KMS-11 (cell line): ENCODE measurements at regions not wholly inside any gene's neighbourhood (a gene's known extent, or its start where the extent isn't known, plus 50 kb on each side); places are given as distances from the start of the nearest gene placed in this dataset.
"Not testable (repeated sequence)": the region's sequence is repeated elsewhere in the genome, so short reads cannot be mapped to it uniquely, and the experiment has no call there.

Experiments
- H2AFZ ChIP-seq: fragments of 200-600 bp; sonication (generic); 2 replicates; pipeline ENCODE4 v1.6.1; 2016; ENCODE audit warnings: antibody characterized with exemption, mixed run types, low read depth
- H3K27ac ChIP-seq: fragments of 200-600 bp; sonication (generic); 2 replicates; pipeline ENCODE4 v1.6.1; 2016; ENCODE audit warnings: mild to moderate bottlenecking, mixed run types
- H3K27me3 ChIP-seq: fragments of 200-600 bp; sonication (generic); 2 replicates; pipeline ENCODE4 v1.6.1; 2017; ENCODE audit warnings: mild to moderate bottlenecking, low read depth, mixed run types, moderate library complexity; ENCODE audit not compliant: insufficient read depth
- H3K36me3 ChIP-seq: fragments of 200-600 bp; sonication (generic); 2 replicates; pipeline ENCODE4 v1.6.1; 2017; ENCODE audit warnings: mild to moderate bottlenecking, mixed run types; ENCODE audit not compliant: insufficient read depth
- H3K4me1 ChIP-seq: fragments of 200-600 bp; sonication (generic); 2 replicates; pipeline ENCODE4 v1.6.1; 2016; ENCODE audit warnings: mild to moderate bottlenecking, low read depth, mixed run types; ENCODE audit not compliant: poor library complexity, severe bottlenecking
- H3K4me2 ChIP-seq: fragments of 200-600 bp; sonication (generic); 2 replicates; pipeline ENCODE4 v1.7.0; 2016; ENCODE audit warnings: mild to moderate bottlenecking, mixed run types
- H3K4me3 ChIP-seq: fragments of 200-600 bp; sonication (generic); IDR thresholded peaks from 2 replicates; pipeline ENCODE4 v1.6.1; 2017; ENCODE audit warnings: low read depth, low read length, mixed read lengths; ENCODE audit not compliant: insufficient read depth
- H3K79me2 ChIP-seq: fragments of 200-600 bp; sonication (generic); 2 replicates; pipeline ENCODE4 v1.6.1; 2016; ENCODE audit warnings: low read depth, mixed run types; ENCODE audit not compliant: insufficient read depth
- H3K9ac ChIP-seq: fragments of 200-600 bp; sonication (generic); 2 replicates; pipeline ENCODE4 v1.6.1; 2016; ENCODE audit warnings: mild to moderate bottlenecking, mixed run types
- H4K20me1 ChIP-seq: fragments of 200-600 bp; sonication (generic); 2 replicates; pipeline ENCODE4 v1.6.1; 2016; ENCODE audit warnings: mild to moderate bottlenecking, mixed run types; ENCODE audit not compliant: insufficient read depth

DNA sequence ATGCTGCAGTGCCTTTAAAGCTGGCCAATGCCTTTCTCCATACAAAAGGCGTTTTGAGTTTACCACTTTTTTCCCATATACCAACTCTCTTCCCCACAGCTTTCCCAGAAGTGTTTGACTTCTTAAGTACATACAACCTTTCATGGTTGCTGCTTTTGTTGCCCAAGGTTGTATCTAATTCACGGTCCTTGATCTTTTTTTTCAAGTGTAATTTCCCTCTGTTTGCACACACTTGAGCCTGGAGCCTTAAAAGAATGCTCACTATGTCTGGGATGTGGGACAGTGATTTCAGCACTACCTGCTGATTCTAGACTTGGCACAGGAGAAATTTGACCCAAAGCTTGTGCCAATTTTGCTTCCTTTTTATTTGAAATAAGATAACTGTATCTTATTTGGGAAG lies 324.7 kb downstream of the ANAPC1 start:
- H3K36me3 ChIP-seq, H3K27me3 ChIP-seq, H3K9ac ChIP-seq: not testable (repeated sequence)

GRCh38 chr2:111559814-111560213 lies 324.2 kb downstream of the ANAPC1 start:
- H3K79me2 ChIP-seq, H3K27me3 ChIP-seq, H3K4me2 ChIP-seq, H3K36me3 ChIP-seq, H3K4me1 ChIP-seq, H2AFZ ChIP-seq, H3K4me3 ChIP-seq, H4K20me1 ChIP-seq, H3K9ac ChIP-seq, H3K27ac ChIP-seq: not testable (repeated sequence)

More for the DNA sequence above, 324.7 kb downstream of the ANAPC1 start:
- H3K27ac ChIP-seq, H2AFZ ChIP-seq, H4K20me1 ChIP-seq, H3K79me2 ChIP-seq, H3K4me2 ChIP-seq, H3K4me3 ChIP-seq, H3K4me1 ChIP-seq: not testable (repeated sequence)

DNA sequence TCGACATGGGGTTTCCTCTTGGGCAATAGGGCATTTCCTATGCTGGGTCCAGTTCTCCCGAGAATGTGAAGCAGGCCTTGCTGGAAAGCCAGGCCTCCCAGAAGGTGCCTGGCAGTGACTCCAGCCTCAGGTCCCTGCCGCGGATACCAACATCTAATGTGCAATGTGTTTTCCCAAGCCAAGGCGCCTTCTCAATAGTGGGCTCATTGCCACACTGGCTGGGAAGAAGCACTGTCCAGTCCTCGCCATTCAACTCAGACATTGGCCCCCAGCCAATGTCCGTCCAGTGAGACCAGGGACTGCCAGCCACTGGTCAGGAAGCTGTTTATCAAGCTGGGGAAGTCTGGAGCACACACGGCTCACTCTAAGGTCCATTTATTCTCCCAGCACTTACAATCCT lies 317.9 kb downstream of the ANAPC1 start:
- H3K4me2 ChIP-seq, H3K4me1 ChIP-seq, H2AFZ ChIP-seq, H3K27me3 ChIP-seq, H3K27ac ChIP-seq, H4K20me1 ChIP-seq, H3K4me3 ChIP-seq, H3K79me2 ChIP-seq, H3K9ac ChIP-seq, H3K36me3 ChIP-seq: not testable (repeated sequence)

- not testable (repeated sequence) for H3K4me2 ChIP-seq, H3K79me2 ChIP-seq, H3K27me3 ChIP-seq, H3K36me3 ChIP-seq, H3K9ac ChIP-seq, H3K4me3 ChIP-seq, H3K4me1 ChIP-seq, H2AFZ ChIP-seq, H3K27ac ChIP-seq, H4K20me1 ChIP-seq
Observed at GRCh38 chr2:111567233-111567632, 316.8 kb downstream of the ANAPC1 start.

GRCh38 chr2:111569356-111570199 lies 314.4 kb downstream of the ANAPC1 start:
- not testable (repeated sequence) for H3K9ac ChIP-seq, H2AFZ ChIP-seq, H3K27ac ChIP-seq, H3K4me2 ChIP-seq, H3K4me1 ChIP-seq, H3K4me3 ChIP-seq, H3K79me2 ChIP-seq, H4K20me1 ChIP-seq, H3K27me3 ChIP-seq, H3K36me3 ChIP-seq

DNA sequence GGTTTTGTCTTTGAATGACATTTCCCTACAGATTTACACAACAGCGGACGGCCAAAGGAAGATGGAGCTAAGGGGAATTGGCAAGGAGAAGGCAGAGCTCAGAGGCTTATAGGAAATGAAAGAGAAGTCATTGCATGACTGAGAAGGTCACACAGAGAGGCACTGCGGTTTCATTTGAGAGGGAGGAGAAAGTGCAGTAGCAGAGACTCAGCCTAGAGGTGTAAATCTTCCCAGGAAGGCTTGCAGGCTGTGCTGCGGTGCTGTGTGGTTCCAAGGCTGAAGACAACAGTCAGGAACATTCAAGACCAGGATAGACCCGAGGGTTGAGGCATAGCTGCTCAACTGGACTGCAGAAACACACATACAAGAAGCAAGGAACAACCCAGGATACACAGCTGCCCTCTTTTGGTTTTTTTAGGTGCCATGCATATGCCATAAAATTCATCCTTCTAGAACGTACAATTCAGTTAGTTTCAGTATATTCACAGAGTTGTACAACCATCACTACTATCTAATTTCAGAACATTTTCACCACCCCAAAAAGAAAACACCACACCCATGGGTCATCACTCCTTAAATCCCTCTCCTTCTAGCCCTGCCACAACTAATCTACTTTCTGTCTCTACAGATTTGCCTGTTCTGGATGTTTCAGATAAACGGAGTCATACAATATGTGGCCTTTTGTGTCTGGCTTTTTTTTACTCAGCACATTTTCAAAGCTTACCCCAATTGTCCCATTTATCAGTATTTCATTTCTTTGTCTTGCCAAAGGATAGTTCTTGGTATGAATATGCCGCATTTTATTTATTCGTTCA lies 313.5 kb downstream of the ANAPC1 start:
- H3K9ac ChIP-seq, H3K4me2 ChIP-seq, H3K36me3 ChIP-seq, H3K79me2 ChIP-seq, H3K4me3 ChIP-seq, H3K4me1 ChIP-seq, H3K27me3 ChIP-seq, H4K20me1 ChIP-seq, H3K27ac ChIP-seq, H2AFZ ChIP-seq: not testable (repeated sequence)

DNA sequence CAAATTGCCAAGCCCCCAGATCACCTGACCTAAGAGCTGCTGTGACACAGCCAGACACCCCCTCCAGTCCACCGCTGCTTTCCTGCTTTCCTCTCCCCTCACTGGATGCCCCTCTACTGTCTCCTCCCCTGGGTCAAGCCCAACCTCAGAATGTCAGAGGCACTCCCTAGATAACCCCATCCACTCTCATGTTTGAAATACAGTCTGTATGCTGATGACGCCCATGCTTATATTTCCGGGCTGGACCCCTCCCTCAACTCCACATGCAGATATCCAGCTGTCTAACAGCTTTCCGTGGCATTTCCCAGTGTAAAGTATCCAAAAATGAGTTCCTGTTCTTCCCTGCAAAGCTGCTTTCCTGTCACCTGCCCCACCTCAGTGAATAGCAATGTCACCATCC lies 309.2 kb downstream of the ANAPC1 start:
- H3K4me1 ChIP-seq, H2AFZ ChIP-seq, H3K79me2 ChIP-seq, H3K27ac ChIP-seq, H3K4me2 ChIP-seq, H3K36me3 ChIP-seq, H3K4me3 ChIP-seq, H3K9ac ChIP-seq, H3K27me3 ChIP-seq, H4K20me1 ChIP-seq: not testable (repeated sequence)

GRCh38 chr2:111577154-111577885 lies 306.7 kb downstream of the ANAPC1 start:
- not testable (repeated sequence) for H3K4me1 ChIP-seq, H3K79me2 ChIP-seq, H2AFZ ChIP-seq, H3K4me3 ChIP-seq, H3K36me3 ChIP-seq, H3K9ac ChIP-seq, H4K20me1 ChIP-seq, H3K27ac ChIP-seq, H3K27me3 ChIP-seq, H3K4me2 ChIP-seq

- H3K4me3 ChIP-seq, H4K20me1 ChIP-seq, H3K4me2 ChIP-seq, H3K79me2 ChIP-seq, H3K4me1 ChIP-seq, H2AFZ ChIP-seq, H3K36me3 ChIP-seq, H3K27ac ChIP-seq, H3K27me3 ChIP-seq, H3K9ac ChIP-seq: not testable (repeated sequence)
Observed at GRCh38 chr2:111579500-111580134, 304.4 kb downstream of the ANAPC1 start.
